Esophagus (tissue), 2 donors: ENCODE measurements at regions not wholly inside any gene's neighbourhood (a gene's known extent, or its start where the extent isn't known, plus 50 kb on each side); places are given as distances from the start of the nearest gene placed in this dataset.
"Not testable (repeated sequence)": the region's sequence is repeated elsewhere in the genome, so short reads cannot be mapped to it uniquely, and the experiment has no call there.

Experiments used
- H3K27ac ChIP-seq, 2 donors: one replicate each; pipeline ENCODE4 v1.5.1; 2013; ENCODE audit warnings: low read depth in 2 of 2, mild to moderate bottlenecking in 2 of 2, inconsistent platforms in 1 of 2, low read length in 1 of 2, moderate library complexity in 1 of 2
- H3K27me3 ChIP-seq, 2 donors: one replicate each; pipeline ENCODE4 v1.6.1; 2013; ENCODE audit warnings: low read length in 2 of 2, control low read depth in 1 of 2, mild to moderate bottlenecking in 1 of 2; ENCODE audit not compliant: insufficient read depth in 2 of 2, control insufficient read depth in 1 of 2
- H3K36me3 ChIP-seq, 2 donors: one replicate each; pipeline ENCODE4 v1.6.1; 2013; ENCODE audit warnings: low read length in 1 of 2; ENCODE audit not compliant: control insufficient read depth in 2 of 2, insufficient read depth in 2 of 2
- H3K4me1 ChIP-seq, 2 donors: one replicate each; pipeline ENCODE4 v1.6.1; 2013; ENCODE audit warnings: low read length in 1 of 2; ENCODE audit not compliant: control insufficient read depth in 2 of 2, insufficient read depth in 2 of 2
- H3K4me3 ChIP-seq, 2 donors: one replicate each; pipeline ENCODE4 v1.5.1; 2013; ENCODE audit warnings: low read length in 2 of 2, mild to moderate bottlenecking in 2 of 2, low read depth in 1 of 2, moderate library complexity in 1 of 2
- H3K9me3 ChIP-seq, 2 donors: one replicate each; pipeline ENCODE4 v1.6.1; 2013; ENCODE audit warnings: mild to moderate bottlenecking in 2 of 2, low read depth in 1 of 2, low read length in 1 of 2, moderate library complexity in 1 of 2; ENCODE audit not compliant: control insufficient read depth in 2 of 2, insufficient read depth in 1 of 2
- WGBS, 2 donors: extraction: QIAGEN DNeasy Blood & Tissue Kit; methylation state at CpG; one replicate each; pipeline ENCODE4 v1.1.7; 2013; 5-methylcytosine and 5-hydroxymethylcytosine counted together
- donor health status: healthy with polysubstance abuse.
- donor health status: Bipolar disorder and iron deficiency.

DNA sequence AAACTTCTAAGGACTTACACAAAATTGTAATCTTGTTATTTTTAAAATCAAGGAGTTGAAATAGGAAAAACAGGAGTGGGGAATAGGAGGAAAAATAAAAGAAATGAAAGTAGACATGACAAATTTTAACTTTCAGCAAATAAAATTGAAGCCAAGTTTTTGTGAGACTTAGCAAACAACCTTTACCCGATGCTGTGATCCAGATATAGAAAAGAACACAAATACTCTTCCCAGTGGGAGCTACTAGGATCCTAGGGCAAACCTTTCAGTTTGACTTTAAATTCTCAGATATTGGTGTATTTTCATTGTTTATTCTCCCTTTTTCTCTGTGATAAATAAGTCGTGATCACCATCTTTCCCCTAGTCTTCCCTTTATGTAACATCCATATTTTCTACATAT, 968.7 kb upstream of the CITED2 start:
- H3K36me3 ChIP-seq: no peaks in the 10 kb centered on the region
- no peak overlapping the region for H3K27ac ChIP-seq
- H3K4me1 ChIP-seq: no peaks in the 10 kb centered on the region
- H3K9me3 ChIP-seq: no peaks in the 10 kb centered on the region
- 69 to 84% methylated on average over 2 of the region's 2 CpGs for WGBS, 2 donors
- no peak overlapping the region for H3K4me3 ChIP-seq
- no peaks in the 10 kb centered on the region for H3K27me3 ChIP-seq

DNA sequence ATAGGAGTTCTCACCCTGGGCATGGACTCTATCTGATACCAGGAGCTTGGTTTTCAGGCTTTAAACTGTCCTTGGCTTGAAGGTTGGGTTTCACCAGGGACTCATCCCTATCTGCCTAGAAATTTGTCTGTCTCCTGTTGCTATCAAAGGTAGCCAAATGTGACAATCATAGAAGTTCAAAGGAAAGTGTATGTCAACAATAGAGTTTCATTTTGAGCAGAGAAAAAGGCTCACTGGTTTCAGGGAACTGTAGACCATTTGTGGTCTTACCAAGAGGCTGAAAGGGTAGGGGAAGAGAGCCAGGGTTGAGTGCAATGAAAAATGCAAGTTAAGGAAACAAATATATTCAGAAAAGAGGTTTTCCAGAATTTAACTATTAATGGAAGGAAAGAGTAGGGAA, 966.8 kb upstream of the CITED2 start:
- H3K27ac ChIP-seq: no peak overlapping the region
- no peaks in the 10 kb centered on the region for H3K27me3 ChIP-seq
- H3K9me3 ChIP-seq: no peaks in the 10 kb centered on the region
- no peaks in the 10 kb centered on the region for H3K4me1 ChIP-seq
- H3K4me3 ChIP-seq: no peak overlapping the region
- H3K36me3 ChIP-seq: no peaks in the 10 kb centered on the region

DNA sequence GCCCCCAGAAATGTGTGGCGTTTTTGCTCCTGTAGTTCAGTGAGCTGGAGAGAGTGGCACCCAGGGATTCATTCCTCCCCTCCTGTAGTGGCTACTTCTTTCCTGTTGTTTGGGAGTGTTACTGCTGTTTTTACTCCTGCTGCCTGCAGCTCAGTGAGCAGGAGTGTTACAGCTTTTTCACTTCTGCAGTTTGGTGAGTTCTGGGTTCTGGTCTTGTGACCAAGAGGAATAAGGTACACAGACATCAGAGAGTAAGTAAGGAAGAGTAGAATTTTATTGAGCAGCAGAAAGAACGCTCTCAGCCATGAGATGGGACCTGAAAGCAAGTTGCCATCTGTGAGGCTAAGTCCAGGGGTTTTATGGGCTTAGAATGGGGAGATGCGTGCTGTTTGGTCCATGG, 966.3 kb upstream of the CITED2 start:
- Histone ChIP-seq H3K4me3 (no peak overlapping the region), H3K4me1 (no peaks in the 10 kb centered on the region), H3K27ac (no peak overlapping the region), H3K36me3 (no peaks in the 10 kb centered on the region), H3K9me3 (no peaks in the 10 kb centered on the region), H3K27me3 (no peaks in the 10 kb centered on the region)
- WGBS, 2 donors: 80 to 91% methylated on average over 3 of the region's 3 CpGs

DNA sequence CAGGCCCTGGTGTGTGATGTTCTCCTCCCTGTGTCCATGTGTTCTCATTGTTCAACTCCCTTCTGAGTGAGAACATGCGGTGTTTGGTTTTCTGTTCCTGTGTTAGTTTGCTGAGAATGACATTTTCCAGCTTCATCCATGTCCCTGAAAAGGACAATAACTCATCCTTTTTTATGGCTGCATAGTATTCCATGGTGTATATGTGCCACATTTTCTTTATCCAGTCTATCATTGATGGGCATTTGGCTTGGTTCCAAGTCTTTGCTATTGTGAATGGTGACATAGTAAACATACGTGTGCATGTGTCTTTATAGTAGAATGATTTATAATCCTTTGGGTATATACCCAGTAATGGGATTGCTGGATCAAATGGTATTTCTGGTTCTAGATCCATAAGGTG, 964.6 kb upstream of the CITED2 start:
- H3K9me3 ChIP-seq, H3K36me3 ChIP-seq, H3K4me1 ChIP-seq, H3K4me3 ChIP-seq, H3K27ac ChIP-seq, H3K27me3 ChIP-seq: not testable (repeated sequence)
- 85 to 92% methylated on average over 2 of the region's 2 CpGs for WGBS, 2 donors

DNA sequence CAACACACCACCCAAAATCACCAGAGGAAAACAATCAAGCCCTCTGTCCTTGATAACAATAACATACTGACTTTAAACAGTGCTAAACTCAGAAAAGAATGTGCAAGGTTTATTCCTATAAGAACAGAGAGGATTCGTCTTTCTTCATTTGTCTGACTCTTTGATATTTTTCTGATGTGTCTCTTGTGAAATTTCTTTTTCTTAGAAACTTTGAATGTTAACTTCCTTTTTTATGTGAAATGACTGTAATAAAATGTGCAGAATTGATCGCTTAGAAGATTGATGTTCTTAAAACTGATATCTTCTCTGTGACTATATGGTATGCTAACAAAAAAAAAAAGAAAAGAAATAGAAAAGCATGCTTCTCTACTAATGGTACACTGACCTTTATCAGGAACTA, 947.4 kb upstream of the CITED2 start:
- Histone ChIP-seq H3K9me3 (peaks cover 0 to 4% of the 10 kb centered on the region in 2 donors), H3K36me3 (no peaks in the 10 kb centered on the region), H3K4me3 (no peak overlapping the region), H3K4me1 (no peaks in the 10 kb centered on the region), H3K27ac (no peak overlapping the region), H3K27me3 (no peaks in the 10 kb centered on the region)
- 69 to 72% methylated on average over 2 of the region's 2 CpGs for WGBS, 2 donors

DNA sequence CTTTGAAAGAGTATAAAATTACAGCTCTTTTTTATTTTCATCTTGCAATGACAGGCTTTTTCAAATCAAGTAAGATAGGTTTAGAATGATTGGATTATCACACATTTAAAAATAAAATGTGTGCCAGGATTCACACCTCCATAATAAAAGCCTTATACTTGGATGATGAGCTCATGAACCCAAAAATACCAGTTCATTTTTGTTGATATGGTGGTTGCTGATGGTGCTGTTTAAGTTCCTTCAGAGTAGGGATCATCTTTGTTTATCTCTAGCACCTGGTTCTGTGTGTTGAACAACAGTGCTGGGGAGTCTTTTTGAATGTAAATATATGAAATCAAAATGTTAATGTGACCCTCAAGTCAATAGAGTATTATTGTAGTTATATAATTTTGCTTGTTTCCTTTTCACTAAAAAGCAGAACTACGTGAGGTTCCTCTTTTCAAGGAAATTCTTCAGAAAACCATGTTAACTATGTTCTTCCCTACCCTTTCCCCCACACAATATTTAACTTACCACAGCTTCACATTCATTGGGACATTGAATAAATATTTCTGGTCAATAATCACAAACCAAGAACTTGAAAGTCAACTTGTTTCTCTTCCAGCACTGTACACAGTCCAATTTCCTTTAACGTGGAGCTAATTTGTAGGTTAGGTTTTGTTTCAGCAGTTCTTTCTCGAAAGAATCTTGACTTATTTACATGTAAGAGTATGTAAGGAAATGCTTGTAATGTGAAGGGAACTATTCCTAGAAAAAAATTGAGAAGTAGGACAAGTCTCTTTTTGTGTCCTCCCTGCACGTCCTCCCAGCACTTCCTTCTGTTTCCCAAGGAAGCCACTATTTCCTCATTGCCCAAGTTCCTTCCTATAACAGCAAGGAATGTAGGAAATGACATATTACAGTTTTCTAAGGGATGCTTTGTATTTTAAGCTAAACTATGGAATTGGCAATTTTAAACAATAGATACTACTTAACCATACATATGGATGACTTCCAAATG, 945.9 kb upstream of the CITED2 start:
- H3K4me1 ChIP-seq: no peaks in the 10 kb centered on the region
- no peaks in the 10 kb centered on the region for H3K9me3 ChIP-seq
- WGBS, 2 donors: 50 to 54% methylated on average over 4 of the region's 4 CpGs
- no peaks in the 10 kb centered on the region for H3K27me3 ChIP-seq
- no peak overlapping the region for H3K4me3 ChIP-seq
- H3K36me3 ChIP-seq: no peaks in the 10 kb centered on the region
- no peak overlapping the region for H3K27ac ChIP-seq

DNA sequence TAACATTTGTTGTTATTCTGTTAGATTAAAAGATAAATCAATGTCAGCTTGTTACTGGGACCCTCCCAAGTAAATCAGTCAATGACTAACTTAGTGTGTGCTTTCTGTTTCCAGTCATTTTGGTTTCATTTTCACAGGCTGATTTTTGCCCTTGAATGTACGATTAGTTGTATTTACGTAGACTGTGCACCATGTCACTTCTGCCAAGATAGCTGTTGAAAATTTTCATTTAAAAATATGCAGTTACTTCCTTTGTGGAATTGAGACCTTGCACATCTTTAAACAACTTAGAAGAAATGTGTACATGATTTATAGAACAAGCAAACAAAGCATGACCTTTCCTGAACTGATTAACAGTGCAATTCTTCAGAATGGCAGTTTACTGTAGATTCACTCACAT, 944.8 kb upstream of the CITED2 start:
- Histone ChIP-seq H3K27me3 (no peaks in the 10 kb centered on the region), H3K4me1 (no peaks in the 10 kb centered on the region), H3K27ac (no peak overlapping the region), H3K9me3 (no peaks in the 10 kb centered on the region), H3K36me3 (no peaks in the 10 kb centered on the region), H3K4me3 (no peak overlapping the region)
- 16 to 34% methylated on average over 2 of the region's 2 CpGs for WGBS, 2 donors

DNA sequence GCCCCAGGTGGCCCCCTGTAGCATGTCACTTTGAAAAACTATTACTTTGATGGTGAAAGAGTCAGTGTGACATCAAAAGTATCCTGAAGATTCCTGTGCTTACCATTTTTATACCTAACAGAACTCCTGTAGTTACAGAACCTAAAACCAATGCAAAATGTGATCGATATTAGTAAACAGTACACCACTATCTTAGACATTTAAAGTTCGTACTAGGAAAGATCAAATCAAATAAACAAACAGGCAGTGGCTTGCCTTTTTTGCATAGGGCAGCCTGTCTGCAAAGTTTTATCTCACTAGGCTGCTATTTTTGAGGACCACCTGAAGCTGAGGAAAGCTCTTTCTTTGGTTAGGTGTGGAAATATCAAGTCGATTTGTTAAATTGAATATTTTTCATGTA, 944.0 kb upstream of the CITED2 start:
- no peaks in the 10 kb centered on the region for H3K9me3 ChIP-seq
- WGBS, 2 donors: 80 to 85% methylated on average over 3 of the region's 3 CpGs
- no peak overlapping the region for H3K27ac ChIP-seq
- H3K27me3 ChIP-seq: no peaks in the 10 kb centered on the region
- H3K4me3 ChIP-seq: no peak overlapping the region
- no peaks in the 10 kb centered on the region for H3K36me3 ChIP-seq
- no peaks in the 10 kb centered on the region for H3K4me1 ChIP-seq

DNA sequence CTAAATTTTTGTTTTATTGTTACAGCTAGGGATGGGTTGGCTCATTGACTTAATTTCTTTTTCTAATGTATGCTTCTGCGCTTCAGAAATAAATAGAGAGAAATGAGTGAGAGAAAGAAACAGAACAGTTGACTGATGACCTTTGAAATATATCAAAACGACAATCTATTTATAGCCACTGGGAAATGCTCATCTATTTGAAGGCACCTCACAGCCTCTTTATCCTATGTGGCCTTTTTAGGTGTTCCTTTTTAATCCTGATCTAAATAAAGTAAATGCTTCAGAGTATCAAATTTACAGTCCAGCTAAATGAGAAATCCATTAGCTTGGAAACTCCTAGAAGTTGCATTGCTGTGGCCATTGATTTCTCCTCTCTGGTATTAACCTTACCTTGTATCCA, 943.5 kb upstream of the CITED2 start:
- no peaks in the 10 kb centered on the region for H3K36me3 ChIP-seq
- WGBS, 2 donors: 81% methylated on average over 2 of the region's 2 CpGs
- no peaks in the 10 kb centered on the region for H3K4me1 ChIP-seq
- H3K9me3 ChIP-seq: no peaks in the 10 kb centered on the region
- no peaks in the 10 kb centered on the region for H3K27me3 ChIP-seq
- H3K4me3 ChIP-seq: no peak overlapping the region
- H3K27ac ChIP-seq: no peak overlapping the region

DNA sequence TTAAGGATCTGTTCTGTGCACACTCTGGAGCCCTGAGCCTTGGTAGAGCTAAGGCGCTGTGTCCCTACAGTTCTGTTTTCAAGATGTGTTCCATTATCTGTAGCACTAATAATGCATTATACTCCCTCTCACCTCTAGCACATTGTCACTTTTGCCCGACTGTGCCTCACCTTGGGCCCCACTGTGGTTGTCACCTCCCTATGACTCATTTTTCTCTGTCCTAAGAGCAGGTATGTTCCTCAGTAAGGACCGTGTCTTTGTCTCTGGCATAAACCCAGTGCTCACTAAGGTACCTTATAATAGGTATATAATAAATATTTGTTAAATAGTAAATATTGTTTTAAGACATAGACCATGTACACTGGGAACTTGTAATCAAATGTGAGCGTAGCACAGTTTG, 942.5 kb upstream of the CITED2 start:
- Histone ChIP-seq H3K36me3 (no peaks in the 10 kb centered on the region), H3K27me3 (no peaks in the 10 kb centered on the region), H3K27ac (no peak overlapping the region), H3K9me3 (peaks cover 0 to 3% of the 10 kb centered on the region in 2 donors), H3K4me1 (no peaks in the 10 kb centered on the region), H3K4me3 (no peak overlapping the region)
- 82% methylated on average over 4 of the region's 4 CpGs for WGBS, 2 donors
